ENCODE measurements at regions not wholly inside any gene's neighbourhood (a gene's known extent, or its start where the extent isn't known, plus 50 kb on each side); places are given as distances from the start of the nearest gene placed in this dataset.

DNA sequence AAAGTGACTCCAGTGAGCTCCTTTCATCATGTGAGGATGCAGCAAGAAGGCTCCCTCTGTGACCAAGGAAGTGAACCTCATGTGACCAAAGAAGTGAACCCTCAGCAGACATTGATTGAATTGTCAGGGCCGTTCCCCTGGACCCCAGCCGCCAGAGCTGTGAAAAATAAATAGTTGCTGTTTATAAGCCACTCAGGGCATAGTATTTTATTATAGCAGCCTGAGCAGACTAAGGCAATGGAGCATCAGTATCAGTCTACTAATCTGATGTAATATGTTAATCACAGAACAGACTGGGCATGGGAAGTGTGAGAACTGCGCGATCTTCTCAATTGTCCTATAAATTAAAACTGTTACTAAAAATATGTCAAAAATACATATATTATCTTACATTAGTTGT is 384.5 kb upstream of the PRKCQ start:
- TF ChIP-seq, protein P1, sequence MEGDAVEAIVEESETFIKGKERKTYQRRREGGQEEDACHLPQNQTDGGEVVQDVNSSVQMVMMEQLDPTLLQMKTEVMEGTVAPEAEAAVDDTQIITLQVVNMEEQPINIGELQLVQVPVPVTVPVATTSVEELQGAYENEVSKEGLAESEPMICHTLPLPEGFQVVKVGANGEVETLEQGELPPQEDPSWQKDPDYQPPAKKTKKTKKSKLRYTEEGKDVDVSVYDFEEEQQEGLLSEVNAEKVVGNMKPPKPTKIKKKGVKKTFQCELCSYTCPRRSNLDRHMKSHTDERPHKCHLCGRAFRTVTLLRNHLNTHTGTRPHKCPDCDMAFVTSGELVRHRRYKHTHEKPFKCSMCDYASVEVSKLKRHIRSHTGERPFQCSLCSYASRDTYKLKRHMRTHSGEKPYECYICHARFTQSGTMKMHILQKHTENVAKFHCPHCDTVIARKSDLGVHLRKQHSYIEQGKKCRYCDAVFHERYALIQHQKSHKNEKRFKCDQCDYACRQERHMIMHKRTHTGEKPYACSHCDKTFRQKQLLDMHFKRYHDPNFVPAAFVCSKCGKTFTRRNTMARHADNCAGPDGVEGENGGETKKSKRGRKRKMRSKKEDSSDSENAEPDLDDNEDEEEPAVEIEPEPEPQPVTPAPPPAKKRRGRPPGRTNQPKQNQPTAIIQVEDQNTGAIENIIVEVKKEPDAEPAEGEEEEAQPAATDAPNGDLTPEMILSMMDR (IDR thresholded peaks at IDR 0.05): no peak
- TF ChIP-seq, protein P2, sequence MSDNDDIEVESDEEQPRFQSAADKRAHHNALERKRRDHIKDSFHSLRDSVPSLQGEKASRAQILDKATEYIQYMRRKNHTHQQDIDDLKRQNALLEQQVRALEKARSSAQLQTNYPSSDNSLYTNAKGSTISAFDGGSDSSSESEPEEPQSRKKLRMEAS (CRISPR knock-in tag; IDR thresholded peaks at IDR 0.05): no peak
- TF ChIP-seq, protein P3, sequence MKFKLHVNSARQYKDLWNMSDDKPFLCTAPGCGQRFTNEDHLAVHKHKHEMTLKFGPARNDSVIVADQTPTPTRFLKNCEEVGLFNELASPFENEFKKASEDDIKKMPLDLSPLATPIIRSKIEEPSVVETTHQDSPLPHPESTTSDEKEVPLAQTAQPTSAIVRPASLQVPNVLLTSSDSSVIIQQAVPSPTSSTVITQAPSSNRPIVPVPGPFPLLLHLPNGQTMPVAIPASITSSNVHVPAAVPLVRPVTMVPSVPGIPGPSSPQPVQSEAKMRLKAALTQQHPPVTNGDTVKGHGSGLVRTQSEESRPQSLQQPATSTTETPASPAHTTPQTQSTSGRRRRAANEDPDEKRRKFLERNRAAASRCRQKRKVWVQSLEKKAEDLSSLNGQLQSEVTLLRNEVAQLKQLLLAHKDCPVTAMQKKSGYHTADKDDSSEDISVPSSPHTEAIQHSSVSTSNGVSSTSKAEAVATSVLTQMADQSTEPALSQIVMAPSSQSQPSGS (CRISPR knock-in tag; IDR thresholded peaks at IDR 0.05; ENCODE audit: borderline replicate concordance, low read depth): no peak
- TF ChIP-seq OVOL2 (CRISPR knock-in tag; IDR thresholded peaks at IDR 0.05; ENCODE audit: borderline replicate concordance): no peak
- TF ChIP-seq, protein P4, sequence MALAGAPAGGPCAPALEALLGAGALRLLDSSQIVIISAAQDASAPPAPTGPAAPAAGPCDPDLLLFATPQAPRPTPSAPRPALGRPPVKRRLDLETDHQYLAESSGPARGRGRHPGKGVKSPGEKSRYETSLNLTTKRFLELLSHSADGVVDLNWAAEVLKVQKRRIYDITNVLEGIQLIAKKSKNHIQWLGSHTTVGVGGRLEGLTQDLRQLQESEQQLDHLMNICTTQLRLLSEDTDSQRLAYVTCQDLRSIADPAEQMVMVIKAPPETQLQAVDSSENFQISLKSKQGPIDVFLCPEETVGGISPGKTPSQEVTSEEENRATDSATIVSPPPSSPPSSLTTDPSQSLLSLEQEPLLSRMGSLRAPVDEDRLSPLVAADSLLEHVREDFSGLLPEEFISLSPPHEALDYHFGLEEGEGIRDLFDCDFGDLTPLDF (CRISPR knock-in tag; IDR thresholded peaks at IDR 0.05): no peak
- TF ChIP-seq, protein P5, sequence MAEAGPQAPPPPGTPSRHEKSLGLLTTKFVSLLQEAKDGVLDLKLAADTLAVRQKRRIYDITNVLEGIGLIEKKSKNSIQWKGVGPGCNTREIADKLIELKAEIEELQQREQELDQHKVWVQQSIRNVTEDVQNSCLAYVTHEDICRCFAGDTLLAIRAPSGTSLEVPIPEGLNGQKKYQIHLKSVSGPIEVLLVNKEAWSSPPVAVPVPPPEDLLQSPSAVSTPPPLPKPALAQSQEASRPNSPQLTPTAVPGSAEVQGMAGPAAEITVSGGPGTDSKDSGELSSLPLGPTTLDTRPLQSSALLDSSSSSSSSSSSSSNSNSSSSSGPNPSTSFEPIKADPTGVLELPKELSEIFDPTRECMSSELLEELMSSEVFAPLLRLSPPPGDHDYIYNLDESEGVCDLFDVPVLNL (CRISPR knock-in tag; IDR thresholded peaks at IDR 0.05; ENCODE audit: borderline replicate concordance, low read depth): no peak
- TF ChIP-seq, protein P6, sequence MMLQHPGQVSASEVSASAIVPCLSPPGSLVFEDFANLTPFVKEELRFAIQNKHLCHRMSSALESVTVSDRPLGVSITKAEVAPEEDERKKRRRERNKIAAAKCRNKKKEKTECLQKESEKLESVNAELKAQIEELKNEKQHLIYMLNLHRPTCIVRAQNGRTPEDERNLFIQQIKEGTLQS (CRISPR knock-in tag; conservative IDR thresholded peaks at IDR 0.05): no peak
- TF ChIP-seq, protein P7, sequence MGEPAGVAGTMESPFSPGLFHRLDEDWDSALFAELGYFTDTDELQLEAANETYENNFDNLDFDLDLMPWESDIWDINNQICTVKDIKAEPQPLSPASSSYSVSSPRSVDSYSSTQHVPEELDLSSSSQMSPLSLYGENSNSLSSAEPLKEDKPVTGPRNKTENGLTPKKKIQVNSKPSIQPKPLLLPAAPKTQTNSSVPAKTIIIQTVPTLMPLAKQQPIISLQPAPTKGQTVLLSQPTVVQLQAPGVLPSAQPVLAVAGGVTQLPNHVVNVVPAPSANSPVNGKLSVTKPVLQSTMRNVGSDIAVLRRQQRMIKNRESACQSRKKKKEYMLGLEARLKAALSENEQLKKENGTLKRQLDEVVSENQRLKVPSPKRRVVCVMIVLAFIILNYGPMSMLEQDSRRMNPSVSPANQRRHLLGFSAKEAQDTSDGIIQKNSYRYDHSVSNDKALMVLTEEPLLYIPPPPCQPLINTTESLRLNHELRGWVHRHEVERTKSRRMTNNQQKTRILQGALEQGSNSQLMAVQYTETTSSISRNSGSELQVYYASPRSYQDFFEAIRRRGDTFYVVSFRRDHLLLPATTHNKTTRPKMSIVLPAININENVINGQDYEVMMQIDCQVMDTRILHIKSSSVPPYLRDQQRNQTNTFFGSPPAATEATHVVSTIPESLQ (CRISPR knock-in tag; IDR thresholded peaks at IDR 0.05): no peak
- TF ChIP-seq, protein P8, sequence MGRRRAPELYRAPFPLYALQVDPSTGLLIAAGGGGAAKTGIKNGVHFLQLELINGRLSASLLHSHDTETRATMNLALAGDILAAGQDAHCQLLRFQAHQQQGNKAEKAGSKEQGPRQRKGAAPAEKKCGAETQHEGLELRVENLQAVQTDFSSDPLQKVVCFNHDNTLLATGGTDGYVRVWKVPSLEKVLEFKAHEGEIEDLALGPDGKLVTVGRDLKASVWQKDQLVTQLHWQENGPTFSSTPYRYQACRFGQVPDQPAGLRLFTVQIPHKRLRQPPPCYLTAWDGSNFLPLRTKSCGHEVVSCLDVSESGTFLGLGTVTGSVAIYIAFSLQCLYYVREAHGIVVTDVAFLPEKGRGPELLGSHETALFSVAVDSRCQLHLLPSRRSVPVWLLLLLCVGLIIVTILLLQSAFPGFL (CRISPR knock-in tag; IDR thresholded peaks at IDR 0.05; ENCODE audit: borderline replicate concordance): no peak
- TF ChIP-seq NFYB (CRISPR knock-in tag; conservative IDR thresholded peaks at IDR 0.05; ENCODE audit: low read depth): no peak
- TF ChIP-seq TEAD4 (CRISPR knock-in tag; IDR thresholded peaks at IDR 0.05): no peak
